NAMALWA (cell line): ENCODE measurements at regions not wholly inside any gene's neighbourhood (a gene's known extent, or its start where the extent isn't known, plus 50 kb on each side); places are given as distances from the start of the nearest gene placed in this dataset.
A peak's percentile ranks its signal among the peaks of the same experiment; 100 is the strongest.

Source experiments
- DNase-seq: peaks from one replicate; pipeline ENCODE4 v3.0.0-alpha.2; 2015; ENCODE audit warnings: low spot score

DNA sequence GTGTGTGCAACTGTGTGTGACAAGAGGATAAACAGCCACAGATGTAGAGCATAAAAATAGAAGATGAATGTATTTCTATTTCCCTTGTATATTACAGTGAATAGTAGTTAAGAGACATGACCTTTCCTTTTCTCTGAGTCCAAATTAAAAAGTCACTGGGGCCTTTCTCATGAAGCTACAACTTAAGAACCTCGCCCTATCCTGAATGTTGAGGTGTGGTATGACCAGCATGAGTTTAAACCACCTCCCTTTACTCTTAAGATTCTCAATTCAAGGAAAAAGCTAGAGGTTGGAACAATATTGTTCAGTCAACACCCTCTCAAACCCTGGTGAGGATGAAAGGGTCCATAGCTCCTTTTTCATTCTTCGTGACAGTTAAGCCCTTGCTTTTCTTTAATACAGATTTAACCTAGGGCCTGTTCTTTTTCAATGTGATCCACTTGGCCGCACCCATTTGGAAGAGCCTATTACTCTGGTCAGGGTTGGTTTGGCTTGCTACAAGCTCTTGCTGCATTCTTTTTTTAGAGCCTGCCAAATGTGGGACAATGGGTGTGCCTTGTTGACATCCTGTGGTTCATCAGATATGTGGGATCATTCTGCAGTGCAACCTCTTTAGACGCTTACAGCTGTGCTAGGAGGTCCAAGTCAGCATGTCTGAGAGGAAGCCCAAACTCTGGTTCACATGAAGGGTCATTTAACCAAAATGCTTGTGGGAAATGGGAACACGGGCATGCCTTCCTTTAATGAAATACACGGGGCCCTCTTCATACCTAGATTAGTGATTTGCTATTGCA lies 290.0 kb downstream of the HAO1 start:
- DNase-seq, result peak; percentile 43

DNA sequence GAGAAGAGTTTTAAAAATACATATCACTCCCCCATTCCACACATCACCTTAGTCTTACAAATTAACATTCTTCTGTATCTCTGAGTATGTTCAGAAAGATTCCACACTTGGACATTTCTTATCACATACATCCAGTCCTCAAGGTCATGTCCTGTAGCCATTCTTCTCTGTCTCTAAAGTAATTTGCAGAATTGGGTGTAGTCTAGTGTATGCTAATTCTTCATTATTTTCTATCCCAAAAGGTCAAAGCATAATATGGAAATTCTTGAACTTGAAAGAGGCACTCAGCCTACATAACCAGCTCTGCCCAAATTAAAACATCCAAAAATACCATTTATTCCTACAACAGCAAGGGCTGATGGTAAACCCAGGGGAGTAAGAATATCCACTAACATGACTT lies 286.0 kb downstream of the HAO1 start:
- DNase-seq, result no peak

GRCh38 chr20:7656687-7657467 lies 283.4 kb downstream of the HAO1 start:
- DNase-seq, result no peak

DNA sequence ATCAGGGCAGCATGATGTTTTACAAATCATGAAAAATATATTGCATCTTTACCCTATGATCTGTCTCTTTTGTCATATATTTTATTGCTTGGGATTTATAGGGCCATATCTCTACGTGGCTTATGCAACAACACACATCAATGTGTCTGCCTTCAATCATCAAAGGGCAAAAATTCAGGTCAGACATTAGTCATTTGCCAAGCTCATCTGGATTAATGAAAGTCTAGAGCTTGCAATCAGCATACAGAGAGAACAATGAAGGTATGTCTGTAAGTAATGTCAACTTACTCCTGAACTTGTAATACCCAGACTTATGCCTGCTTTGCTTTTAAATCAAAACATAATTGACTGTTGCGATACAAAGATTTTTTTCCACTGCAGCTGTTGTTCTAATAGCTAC lies 282.7 kb downstream of the HAO1 start:
- DNase-seq, result no peak

- no peak for DNase-seq
These were observed 280.1 kb downstream of the HAO1 start for GRCh38 chr20:7660165-7660564.

- DNase-seq, result no peak
These were observed 274.9 kb downstream of the HAO1 start for GRCh38 chr20:7665376-7665775.

DNA sequence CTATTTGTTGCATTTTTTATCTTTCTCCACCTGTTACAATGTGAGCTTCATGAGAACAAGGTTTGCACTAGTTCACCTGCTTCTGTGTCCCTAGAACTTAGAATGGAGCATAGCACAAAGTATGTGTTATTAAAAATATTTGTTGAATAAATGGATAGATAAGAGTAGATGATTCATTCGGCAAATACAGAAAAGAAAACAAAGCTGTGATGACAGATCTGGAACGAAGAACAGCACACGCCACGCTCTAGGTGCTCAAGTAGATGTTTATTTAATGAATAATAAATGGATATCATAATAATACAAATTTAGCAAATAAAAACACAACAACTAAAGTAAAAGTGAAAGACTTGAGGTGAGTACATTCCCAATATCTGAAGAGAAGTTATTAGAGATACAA lies 273.1 kb downstream of the HAO1 start:
- no peak for DNase-seq

DNA sequence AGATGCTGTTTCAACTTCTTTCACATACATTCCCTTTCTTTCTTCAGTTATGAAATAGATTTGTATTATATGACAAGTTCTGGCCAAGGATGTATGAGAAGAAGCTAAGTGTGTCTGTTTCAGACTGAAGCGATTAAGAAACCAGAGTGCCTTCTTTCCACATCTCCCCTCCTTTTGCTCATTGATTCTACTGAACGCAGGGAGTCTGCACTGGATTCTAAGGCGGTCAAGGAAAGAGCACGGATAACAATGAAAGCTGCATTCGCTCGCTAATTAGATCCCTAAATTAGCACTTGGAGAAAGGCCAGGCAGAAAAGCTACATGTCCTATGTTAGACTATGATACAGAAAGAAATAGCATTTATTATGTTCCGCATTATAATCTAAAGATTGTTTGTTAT lies 267.7 kb downstream of the HAO1 start:
- DNase-seq, result no peak

DNA sequence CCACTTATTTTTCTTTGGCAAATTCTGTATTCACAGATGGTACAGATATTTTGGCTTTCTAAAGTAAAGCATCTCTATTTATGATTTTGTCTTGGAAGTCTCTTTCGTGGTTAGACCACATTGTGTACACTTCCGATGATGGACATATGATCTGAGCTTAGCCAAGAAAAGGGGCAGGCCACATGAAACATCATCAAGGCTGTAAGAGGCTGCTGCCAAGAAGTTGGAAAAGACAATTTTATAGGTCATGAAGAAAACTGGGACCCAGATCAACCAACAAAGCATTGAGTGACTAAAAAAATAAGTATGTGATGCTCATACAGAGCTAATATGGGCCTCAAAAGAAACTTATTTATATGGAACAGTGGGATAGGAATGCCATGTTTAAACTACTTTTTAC lies 266.4 kb downstream of the HAO1 start:
- DNase-seq, result no peak

DNA sequence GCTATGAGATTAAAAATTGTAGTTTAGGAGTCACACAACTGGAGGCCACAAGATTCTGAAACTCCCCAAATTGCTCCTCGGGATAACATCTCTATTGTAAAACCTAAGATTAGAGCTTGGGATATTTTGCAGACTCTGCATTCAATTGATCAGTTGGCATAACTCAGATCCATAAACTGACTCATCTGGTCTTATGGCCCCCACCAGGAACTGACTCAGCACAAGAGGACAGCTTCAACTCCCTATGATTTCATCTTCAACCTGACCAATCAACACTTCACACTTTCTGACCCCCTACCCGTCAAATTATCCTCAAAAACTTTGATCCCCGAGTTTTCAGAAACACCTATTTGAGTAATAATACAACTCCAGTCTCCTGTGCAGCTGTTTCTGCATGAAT lies 257.3 kb downstream of the HAO1 start:
- no peak for DNase-seq

GRCh38 chr20:7687065-7687464 lies 253.2 kb downstream of the HAO1 start:
- no peak for DNase-seq

DNA sequence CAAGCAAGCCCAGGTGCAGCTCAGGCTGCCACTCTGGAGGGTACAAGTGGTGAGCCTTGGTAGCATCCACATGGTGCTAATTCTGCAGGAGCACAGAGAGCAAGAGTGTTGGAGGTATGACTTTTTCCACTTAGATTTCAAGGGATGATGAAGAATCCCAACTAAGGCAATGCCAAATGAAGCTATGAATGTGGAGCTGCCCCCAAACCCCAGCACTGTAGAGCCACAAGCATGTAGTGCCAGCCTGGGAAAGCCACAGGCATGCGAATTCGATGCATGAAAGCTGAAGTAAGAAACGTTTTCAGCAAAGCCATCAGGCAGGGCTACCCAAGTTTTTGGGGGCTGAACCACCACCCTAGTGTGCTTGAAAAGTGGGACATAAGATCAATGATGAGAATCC lies 251.1 kb downstream of the HAO1 start:
- no peak for DNase-seq

DNA sequence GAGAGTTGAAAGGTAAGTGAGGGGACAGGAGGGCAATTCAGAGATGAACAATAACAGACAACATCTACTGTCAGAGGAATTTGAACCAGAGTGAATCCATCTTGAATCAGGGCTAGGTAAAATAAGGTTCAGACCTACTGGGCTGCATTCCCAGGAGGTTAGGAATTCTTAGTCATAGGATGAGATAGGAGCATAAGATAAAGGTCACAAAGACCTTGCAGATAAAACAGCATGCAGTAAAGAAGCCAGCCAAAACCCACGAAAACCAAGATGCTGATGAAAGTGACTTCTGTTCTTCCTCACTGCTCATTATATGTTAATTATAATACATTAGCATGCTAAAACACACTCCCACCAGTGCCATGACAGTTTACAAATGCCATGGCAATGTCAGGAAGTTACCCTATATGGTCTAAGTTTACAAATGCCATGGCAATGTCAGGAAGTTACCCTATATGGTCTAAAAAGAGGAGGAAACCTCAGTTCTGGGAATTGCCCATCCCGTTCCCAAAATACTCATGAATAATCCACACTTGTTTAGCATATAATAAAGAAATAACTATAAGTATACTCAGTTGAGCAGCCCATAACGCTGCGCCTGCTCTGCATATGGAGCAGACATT lies 248.5 kb downstream of the HAO1 start:
- DNase-seq, result no peak

DNA sequence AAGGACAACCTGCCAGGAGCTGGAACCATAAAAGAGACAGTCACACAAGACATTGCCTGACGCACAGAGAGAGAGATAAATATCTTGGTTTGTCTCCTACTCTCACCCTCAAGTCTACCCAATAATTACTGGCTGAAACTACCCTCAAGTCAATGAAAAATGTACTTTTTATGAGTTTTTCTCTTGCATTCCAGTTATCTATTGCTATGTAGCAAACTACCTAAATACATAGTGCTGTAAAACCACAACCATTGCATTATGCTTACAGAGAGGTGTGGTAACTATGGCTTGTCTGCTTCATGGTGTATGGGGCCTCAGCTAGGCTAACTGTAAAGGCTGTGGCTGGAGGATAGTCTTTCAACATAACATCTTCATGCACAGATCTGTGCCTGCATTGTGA lies 247.8 kb downstream of the HAO1 start:
- no peak for DNase-seq

DNA sequence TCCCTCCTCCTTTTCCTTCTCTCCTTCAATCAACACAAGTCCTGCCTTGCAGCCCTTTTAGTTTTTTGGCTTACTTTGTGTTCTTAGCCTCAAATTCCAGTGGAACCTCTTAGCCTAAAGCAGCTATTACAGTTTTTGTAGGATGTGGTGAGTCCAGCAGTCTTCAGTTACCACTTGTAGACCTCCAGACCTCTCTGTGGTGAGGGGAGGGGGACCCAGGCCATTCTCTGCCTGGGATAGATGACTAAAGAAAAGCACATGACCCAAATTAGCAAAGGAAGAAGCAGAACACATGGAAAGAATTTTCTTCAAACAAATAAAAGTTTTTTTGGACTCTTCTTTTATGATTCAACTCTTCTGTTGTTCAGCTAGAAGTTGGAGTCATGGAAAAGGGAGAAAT lies 246.5 kb downstream of the HAO1 start:
- no peak for DNase-seq

GRCh38 chr20:7695051-7695495 lies 245.2 kb downstream of the HAO1 start:
- no peak for DNase-seq

- DNase-seq, result no peak
These were observed 244.6 kb downstream of the HAO1 start for GRCh38 chr20:7695635-7696034.

GRCh38 chr20:7696311-7696710 lies 243.9 kb downstream of the HAO1 start:
- DNase-seq, result no peak

- DNase-seq, result no peak
These were observed 238.1 kb downstream of the HAO1 start for GRCh38 chr20:7702141-7702540.

DNA sequence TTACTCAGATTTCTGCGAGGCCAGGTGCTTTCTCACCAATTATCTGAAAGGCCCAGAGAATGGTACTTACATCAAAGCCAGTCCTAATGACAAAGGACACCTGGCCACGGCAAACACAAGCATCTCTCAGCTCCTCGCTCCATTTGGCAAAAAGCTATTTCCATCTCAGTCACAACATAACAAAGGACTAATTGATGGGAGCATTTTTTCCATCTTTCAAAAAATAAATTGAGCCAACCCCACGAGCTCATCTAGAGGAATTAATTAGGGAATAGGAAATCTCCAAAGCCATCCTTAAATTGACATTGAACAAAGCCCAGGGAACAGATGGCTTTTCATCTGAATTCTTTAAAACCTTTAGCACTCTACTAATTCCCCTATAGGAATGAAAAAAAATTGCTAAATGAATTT lies 236.7 kb downstream of the HAO1 start:
- DNase-seq, result no peak

DNA sequence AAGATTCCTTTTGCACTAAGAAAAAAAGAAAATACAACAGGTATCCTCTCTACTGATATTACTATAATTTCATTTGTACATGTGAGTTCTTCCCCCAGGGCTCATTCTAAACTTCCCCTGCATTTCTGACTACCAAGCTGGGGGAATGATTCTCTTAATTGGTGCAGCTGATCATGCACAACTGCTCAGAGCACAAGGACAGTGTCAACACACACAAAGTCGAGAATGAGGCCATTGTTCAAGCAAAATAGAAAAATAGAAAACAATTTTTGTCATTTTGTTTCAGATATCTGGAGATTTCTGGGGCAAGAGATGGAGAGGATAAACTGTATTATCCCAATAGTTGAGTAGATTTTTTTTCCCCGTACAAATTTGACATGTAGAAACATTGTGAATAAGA lies 236.3 kb downstream of the HAO1 start:
- no peak for DNase-seq

DNA sequence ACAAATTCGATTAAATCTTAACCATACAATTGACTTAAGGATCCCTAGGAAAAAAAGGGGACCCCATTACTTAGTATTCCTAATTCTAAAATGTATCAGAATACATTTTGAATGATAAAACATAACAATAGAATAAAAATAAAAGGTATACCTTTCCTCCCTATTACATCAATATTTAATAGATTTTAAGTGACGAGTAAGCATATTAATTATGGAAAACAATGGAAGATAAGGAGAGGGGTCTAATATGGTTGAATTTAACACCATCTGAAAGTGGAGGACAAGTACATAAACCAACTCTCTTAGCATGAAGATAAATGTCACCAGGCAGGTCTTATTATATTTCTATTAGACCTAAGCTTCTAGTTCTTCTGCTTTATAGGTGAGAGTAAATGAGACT lies 232.1 kb downstream of the HAO1 start:
- DNase-seq, result no peak

DNA sequence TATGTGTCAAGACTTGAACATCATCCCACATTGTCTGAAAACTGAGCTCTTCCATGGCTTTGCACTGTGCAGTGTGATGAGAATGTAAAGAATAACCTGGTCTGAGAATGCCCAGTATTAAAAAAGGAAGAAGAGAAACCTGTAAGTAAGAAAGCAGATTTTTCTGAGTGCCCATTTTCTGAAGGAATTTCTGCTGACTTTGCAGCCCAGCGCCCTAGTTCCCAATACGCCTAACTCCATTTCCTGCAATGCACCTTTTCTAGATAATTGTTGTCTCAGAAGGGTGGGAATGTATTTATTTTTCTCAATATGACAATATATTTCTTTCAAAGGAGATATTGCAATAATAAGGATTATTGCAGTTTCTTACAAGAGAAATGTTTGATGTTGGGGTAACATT lies 231.5 kb downstream of the HAO1 start:
- DNase-seq, result no peak
